ENCODE measurements at regions not wholly inside any gene's neighbourhood (a gene's known extent, or its start where the extent isn't known, plus 50 kb on each side); places are given as distances from the start of the nearest gene placed in this dataset.

DNA sequence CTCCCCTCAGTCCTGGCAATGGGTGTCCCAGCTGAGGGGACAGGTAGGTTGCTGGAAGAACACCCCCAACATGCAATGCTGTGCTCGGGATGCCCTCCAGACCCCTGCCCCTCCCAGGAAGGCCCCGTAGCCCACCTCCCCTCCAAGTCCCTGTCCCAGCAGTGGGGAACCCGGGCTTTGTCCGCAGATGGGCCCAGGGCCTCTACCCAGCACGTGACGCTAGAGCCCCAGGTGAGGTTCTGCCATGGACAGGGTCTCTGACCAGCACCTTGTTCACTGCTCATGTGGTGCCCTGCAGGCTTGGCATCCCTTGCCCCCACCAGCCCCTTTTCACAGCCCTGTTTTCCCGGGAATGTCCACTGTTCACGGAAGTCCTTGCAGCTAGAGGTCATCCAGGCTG is 220.0 kb upstream of the SGCG start:
- no peak for TF ChIP-seq FOXP2 (optimal IDR thresholded peaks at IDR 0.05; ENCODE audit: borderline replicate concordance, extremely low read depth, extremely low read length, insufficient read depth)
- TF ChIP-seq SIN3A (IDR thresholded peaks at IDR 0.05; ENCODE audit: borderline replicate concordance, insufficient read depth, low read length) = no peak
- no peak for TF ChIP-seq POLR2AphosphoS5 (IDR thresholded peaks at IDR 0.05; ENCODE audit: low read depth, low read length)
- TF ChIP-seq, protein P1, sequence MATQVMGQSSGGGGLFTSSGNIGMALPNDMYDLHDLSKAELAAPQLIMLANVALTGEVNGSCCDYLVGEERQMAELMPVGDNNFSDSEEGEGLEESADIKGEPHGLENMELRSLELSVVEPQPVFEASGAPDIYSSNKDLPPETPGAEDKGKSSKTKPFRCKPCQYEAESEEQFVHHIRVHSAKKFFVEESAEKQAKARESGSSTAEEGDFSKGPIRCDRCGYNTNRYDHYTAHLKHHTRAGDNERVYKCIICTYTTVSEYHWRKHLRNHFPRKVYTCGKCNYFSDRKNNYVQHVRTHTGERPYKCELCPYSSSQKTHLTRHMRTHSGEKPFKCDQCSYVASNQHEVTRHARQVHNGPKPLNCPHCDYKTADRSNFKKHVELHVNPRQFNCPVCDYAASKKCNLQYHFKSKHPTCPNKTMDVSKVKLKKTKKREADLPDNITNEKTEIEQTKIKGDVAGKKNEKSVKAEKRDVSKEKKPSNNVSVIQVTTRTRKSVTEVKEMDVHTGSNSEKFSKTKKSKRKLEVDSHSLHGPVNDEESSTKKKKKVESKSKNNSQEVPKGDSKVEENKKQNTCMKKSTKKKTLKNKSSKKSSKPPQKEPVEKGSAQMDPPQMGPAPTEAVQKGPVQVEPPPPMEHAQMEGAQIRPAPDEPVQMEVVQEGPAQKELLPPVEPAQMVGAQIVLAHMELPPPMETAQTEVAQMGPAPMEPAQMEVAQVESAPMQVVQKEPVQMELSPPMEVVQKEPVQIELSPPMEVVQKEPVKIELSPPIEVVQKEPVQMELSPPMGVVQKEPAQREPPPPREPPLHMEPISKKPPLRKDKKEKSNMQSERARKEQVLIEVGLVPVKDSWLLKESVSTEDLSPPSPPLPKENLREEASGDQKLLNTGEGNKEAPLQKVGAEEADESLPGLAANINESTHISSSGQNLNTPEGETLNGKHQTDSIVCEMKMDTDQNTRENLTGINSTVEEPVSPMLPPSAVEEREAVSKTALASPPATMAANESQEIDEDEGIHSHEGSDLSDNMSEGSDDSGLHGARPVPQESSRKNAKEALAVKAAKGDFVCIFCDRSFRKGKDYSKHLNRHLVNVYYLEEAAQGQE (IDR thresholded peaks at IDR 0.05; ENCODE audit: insufficient read depth in 1 of 2, low read depth in 2 of 2, low read length in 2 of 2) = no peak

DNA sequence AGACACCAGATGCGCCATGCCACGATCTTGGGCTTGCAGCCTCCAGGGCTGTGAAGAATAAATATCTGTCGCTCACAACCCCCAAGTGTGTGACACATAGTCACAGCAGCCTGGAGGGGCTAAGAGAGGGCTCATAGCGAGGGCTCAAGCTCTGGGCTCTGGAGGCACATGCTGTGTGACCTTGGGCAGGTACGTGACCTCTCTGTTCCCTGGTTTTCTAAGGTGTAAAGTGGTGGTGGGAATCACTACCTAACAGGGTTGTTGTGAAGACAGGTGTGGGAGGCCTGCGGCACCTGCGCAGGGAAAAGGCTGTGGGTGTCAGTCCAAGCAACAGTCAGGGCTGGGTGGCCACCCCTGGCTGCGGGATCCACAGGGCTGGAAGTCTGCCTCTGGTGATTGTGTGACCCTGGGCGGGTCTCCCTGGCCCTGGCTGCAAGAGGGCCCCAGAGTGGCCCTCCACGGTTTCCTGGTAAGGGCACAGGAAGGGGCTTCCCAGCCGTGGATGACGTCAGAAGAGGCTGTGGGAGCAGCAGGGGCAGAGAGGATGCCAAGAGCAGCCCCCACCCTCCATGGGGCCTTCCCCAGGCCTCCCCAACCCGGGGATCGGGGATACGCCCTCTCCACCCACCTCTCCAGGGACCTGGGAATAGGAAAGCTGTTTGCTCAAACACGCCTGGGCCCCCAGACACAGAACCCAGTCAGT is 218.8 kb upstream of the SGCG start:
- TF ChIP-seq, protein P1 (IDR thresholded peaks at IDR 0.05; ENCODE audit: insufficient read depth in 1 of 2, low read depth in 2 of 2, low read length in 2 of 2) = no peak
- no peak for TF ChIP-seq POLR2AphosphoS5 (IDR thresholded peaks at IDR 0.05; ENCODE audit: low read depth, low read length)
- TF ChIP-seq SIN3A (IDR thresholded peaks at IDR 0.05; ENCODE audit: borderline replicate concordance, insufficient read depth, low read length) = no peak
- TF ChIP-seq TAF1 (IDR thresholded peaks at IDR 0.05; ENCODE audit: borderline replicate concordance, insufficient read depth, low read length) = no peak
- no peak for TF ChIP-seq FOXP2 (optimal IDR thresholded peaks at IDR 0.05; ENCODE audit: borderline replicate concordance, extremely low read depth, extremely low read length, insufficient read depth)

DNA sequence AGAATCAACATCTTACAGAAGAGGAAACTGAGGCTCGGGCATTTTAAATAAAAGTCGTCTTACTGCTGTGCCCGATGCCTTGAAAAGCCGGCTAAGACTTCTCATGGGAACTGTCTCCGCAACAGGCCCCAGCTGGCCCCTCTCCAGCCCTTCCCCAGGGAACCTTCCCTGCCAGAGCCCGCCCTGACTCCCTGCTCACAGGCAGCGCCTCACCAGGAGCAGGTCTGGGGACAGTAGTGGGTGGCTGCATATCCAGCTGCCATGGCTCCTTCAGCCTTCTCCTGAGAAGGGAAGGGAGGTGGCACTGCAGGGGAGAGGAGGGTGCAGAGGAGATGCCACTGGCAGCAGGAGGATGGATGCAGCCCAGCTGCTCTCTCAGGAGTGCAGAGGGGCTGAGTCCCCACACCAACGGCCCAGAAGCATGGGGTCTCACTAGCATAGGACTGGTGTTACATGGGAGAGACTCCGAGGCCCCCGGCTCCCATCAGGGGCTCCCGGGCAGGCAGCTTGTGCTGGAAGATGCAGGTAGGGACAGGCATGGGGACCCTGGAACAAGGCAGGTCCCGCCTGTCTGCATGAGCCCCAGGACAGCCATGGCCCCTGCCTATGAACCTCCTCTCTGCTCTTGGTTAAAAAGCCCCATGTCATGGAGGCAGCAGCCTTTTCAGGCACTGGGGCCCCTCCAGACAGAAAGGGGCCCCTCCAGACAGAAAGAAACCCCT is 216.4 kb upstream of the SGCG start:
- TF ChIP-seq POLR2AphosphoS5 (IDR thresholded peaks at IDR 0.05; ENCODE audit: low read depth, low read length) (no peak), FOXP2 (optimal IDR thresholded peaks at IDR 0.05; ENCODE audit: borderline replicate concordance, extremely low read depth, extremely low read length, insufficient read depth) (no peak), SIN3A (IDR thresholded peaks at IDR 0.05; ENCODE audit: borderline replicate concordance, insufficient read depth, low read length) (no peak), TAF1 (IDR thresholded peaks at IDR 0.05; ENCODE audit: borderline replicate concordance, insufficient read depth, low read length) (no peak)
- TF ChIP-seq, protein P1 (IDR thresholded peaks at IDR 0.05; ENCODE audit: insufficient read depth in 1 of 2, low read depth in 2 of 2, low read length in 2 of 2) = no peak

DNA sequence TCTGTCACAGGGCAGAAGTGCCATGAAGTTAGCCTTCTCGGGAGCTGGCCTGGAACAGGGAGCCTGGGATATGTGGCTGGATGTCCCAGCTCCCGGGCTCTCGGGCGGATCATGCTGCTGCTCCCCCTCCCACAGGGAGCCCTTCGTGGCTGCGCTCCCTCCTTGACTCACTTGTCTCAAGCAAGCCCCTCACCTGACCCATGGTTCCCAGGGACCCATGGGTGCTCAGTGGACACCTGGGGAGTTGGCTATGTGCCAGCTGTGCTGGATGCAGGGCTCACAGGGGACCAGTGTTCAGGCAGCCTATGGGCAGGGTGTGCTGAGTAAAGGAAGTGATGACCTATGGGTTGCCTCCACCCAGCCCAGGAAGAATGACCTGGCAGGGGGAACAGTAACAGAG is 213.1 kb upstream of the SGCG start:
- TF ChIP-seq SIN3A (IDR thresholded peaks at IDR 0.05; ENCODE audit: borderline replicate concordance, insufficient read depth, low read length) = no peak
- no peak for TF ChIP-seq POLR2AphosphoS5 (IDR thresholded peaks at IDR 0.05; ENCODE audit: low read depth, low read length)
- TF ChIP-seq, protein P1 (IDR thresholded peaks at IDR 0.05; ENCODE audit: insufficient read depth in 1 of 2, low read depth in 2 of 2, low read length in 2 of 2) = no peak
- no peak for TF ChIP-seq FOXP2 (optimal IDR thresholded peaks at IDR 0.05; ENCODE audit: borderline replicate concordance, extremely low read depth, extremely low read length, insufficient read depth)
- no peak for TF ChIP-seq TAF1 (IDR thresholded peaks at IDR 0.05; ENCODE audit: borderline replicate concordance, insufficient read depth, low read length)
